SK-N-SH (cell line): ENCODE measurements at regions not wholly inside any gene's neighbourhood (a gene's known extent, or its start where the extent isn't known, plus 50 kb on each side); places are given as distances from the start of the nearest gene placed in this dataset.

Experiments used
- CHD2 ChIP-seq: fragments of 150-350 bp; IDR thresholded peaks from 2 replicates; pipeline ENCODE4 v1.6.1; 2018; ENCODE audit warnings: low read length; ENCODE audit not compliant: partially characterized antibody
- EP300 ChIP-seq, 2 experiments: IDR thresholded peaks; 2 replicates each; pipeline versions ENCODE4 v1.4.0 to v1.6.1; 2012; ENCODE audit warnings: borderline replicate concordance in 1 of 2, low read depth in 1 of 2, low read length in 1 of 2
- EZH2phosphoT487 ChIP-seq: fragments of 200-600 bp; sonication (generic); IDR thresholded peaks from 2 replicates; pipeline ENCODE4 v1.6.1; 2017; ENCODE audit warnings: low read depth, mixed run types, mild to moderate bottlenecking, antibody characterized with exemption, moderate library complexity, borderline replicate concordance
- FOXJ3 ChIP-seq: sonication (generic); formaldehyde crosslinking; IDR thresholded peaks from 2 replicates; pipeline ENCODE4 v1.5.1; 2020; ENCODE audit warnings: mild to moderate bottlenecking, missing genetic modification reagents
- FOXM1 ChIP-seq: IDR thresholded peaks from 2 replicates; pipeline ENCODE4 v1.4.0; 2012; ENCODE audit warnings: low read depth, mild to moderate bottlenecking
- NFIC ChIP-seq: IDR thresholded peaks from 2 replicates; pipeline ENCODE4 v1.4.0; 2012; ENCODE audit warnings: borderline replicate concordance
- POLR2AphosphoS5 ChIP-seq: IDR thresholded peaks from 2 replicates; pipeline ENCODE4 v1.6.1; 2012; ENCODE audit warnings: low read depth, low read length
- RAD21 ChIP-seq: IDR thresholded peaks from 2 replicates; pipeline ENCODE4 v1.6.1; 2012; ENCODE audit warnings: mild to moderate bottlenecking, low read length
- TCF12 ChIP-seq: IDR thresholded peaks from 2 replicates; pipeline ENCODE4 v1.4.0; 2012
- TF ChIP-seq, protein P1 (sequence below): fragments of 200-600 bp; sonication (generic); IDR thresholded peaks from 2 replicates; pipeline ENCODE4 v1.6.1; 2017; ENCODE audit warnings: antibody characterized with exemption, mild to moderate bottlenecking, moderate library complexity
- TF ChIP-seq, protein P2 (sequence below): fragments of 150-350 bp; IDR thresholded peaks from 2 replicates; pipeline ENCODE4 v1.6.1; 2017; ENCODE audit warnings: antibody characterized with exemption, low read length, low read depth, borderline replicate concordance

DNA sequence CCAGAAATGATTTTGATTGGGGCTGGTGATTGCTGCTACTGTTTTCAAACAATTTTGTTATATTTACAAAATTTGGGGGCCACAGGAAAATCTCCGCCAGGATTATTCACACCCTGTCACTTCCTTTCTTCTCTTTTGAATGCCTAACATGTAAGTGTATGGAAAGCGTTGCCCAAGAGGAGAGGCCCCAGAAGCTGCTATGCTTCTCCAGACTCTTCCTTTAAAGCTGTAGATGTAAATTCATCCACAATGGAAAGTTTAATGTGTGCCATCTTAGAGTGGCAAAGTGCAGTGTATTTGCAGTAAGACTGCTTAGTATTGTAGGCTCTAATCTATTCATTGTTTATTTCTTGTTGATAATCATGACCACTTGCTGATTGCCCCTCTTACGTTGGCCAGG lies 136.7 kb upstream of the LRIG3 start:
- TF ChIP-seq FOXM1 = no peak
- TF ChIP-seq FOXJ3 (CRISPR knock-in tag) = no peak
- TF ChIP-seq, protein P1, sequence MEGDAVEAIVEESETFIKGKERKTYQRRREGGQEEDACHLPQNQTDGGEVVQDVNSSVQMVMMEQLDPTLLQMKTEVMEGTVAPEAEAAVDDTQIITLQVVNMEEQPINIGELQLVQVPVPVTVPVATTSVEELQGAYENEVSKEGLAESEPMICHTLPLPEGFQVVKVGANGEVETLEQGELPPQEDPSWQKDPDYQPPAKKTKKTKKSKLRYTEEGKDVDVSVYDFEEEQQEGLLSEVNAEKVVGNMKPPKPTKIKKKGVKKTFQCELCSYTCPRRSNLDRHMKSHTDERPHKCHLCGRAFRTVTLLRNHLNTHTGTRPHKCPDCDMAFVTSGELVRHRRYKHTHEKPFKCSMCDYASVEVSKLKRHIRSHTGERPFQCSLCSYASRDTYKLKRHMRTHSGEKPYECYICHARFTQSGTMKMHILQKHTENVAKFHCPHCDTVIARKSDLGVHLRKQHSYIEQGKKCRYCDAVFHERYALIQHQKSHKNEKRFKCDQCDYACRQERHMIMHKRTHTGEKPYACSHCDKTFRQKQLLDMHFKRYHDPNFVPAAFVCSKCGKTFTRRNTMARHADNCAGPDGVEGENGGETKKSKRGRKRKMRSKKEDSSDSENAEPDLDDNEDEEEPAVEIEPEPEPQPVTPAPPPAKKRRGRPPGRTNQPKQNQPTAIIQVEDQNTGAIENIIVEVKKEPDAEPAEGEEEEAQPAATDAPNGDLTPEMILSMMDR = no peak
- no peak for TF ChIP-seq NFIC
- no peak for TF ChIP-seq EP300 (IDR thresholded peaks at IDR 0.05; ENCODE audit: borderline replicate concordance in 1 of 2, low read depth in 1 of 2, low read length in 1 of 2)
- TF ChIP-seq RAD21 = no peak
- TF ChIP-seq POLR2AphosphoS5 = no peak
- TF ChIP-seq CHD2 = no peak
- no peak for TF ChIP-seq TCF12
- TF ChIP-seq EZH2phosphoT487 = no peak
- TF ChIP-seq, protein P2, sequence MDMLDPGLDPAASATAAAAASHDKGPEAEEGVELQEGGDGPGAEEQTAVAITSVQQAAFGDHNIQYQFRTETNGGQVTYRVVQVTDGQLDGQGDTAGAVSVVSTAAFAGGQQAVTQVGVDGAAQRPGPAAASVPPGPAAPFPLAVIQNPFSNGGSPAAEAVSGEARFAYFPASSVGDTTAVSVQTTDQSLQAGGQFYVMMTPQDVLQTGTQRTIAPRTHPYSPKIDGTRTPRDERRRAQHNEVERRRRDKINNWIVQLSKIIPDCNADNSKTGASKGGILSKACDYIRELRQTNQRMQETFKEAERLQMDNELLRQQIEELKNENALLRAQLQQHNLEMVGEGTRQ = no peak
